CD4-positive, alpha-beta T cell (primary cell): ENCODE measurements at regions not wholly inside any gene's neighbourhood (a gene's known extent, or its start where the extent isn't known, plus 50 kb on each side); places are given as distances from the start of the nearest gene placed in this dataset.

Experiments
- ATAC-seq: fragments of 200-7000 bp; cut with Tn5 transposase; one replicate; pipeline ENCODE4 v1.10.0; 2022; ENCODE audit warnings: mild to moderate bottlenecking; ENCODE audit not compliant: poor library complexity
- CTCF ChIA-PET: fragments of 350-600 bp; sonication (Branson Sonifier 250); formaldehyde crosslinking; loops from one replicate; lab custom pipeline; 2021; ENCODE audit warnings: antibody characterized with exemption, inconsistent platforms; lab: Charles Lee
- POLR2A ChIA-PET: fragments of 350-600 bp; sonication (Branson Sonifier 250); formaldehyde crosslinking; loops from one replicate; lab custom pipeline; 2021; ENCODE audit warnings: antibody characterized with exemption, inconsistent platforms; lab: Charles Lee
- DNase-seq, 14 experiments: peaks; one replicate each; pipeline ENCODE4 v3.0.0-alpha.2; 2013 to 2020; ENCODE audit warnings: mixed read lengths in 2 of 14
- H3K27ac ChIP-seq, 2 donors: one replicate each; pipeline versions ENCODE4 v1.5.1 to v1.7.0; 2013; ENCODE audit warnings: low read length in 2 of 2, low read depth in 1 of 2, mild to moderate bottlenecking in 1 of 2
- H3K27me3 ChIP-seq, 2 experiments: 1 replicate in 1 of 2; 2 replicates in 1 of 2; pipeline versions ENCODE4 v1.6.1 to v1.7.0; 2013; ENCODE audit warnings: low read length in 2 of 2, control low read depth in 1 of 2, mild to moderate bottlenecking in 1 of 2, moderate library complexity in 1 of 2; ENCODE audit not compliant: insufficient read depth in 2 of 2, control insufficient read depth in 1 of 2
- H3K36me3 ChIP-seq: one replicate; pipeline ENCODE4 v1.6.1; 2013; ENCODE audit warnings: low read length, control low read depth; ENCODE audit not compliant: insufficient read depth
- H3K4me1 ChIP-seq: one replicate; pipeline ENCODE4 v1.6.1; 2013; ENCODE audit warnings: low read length, control low read depth; ENCODE audit not compliant: insufficient read depth
- H3K4me3 ChIP-seq: one replicate; pipeline ENCODE4 v1.5.1; 2013; ENCODE audit warnings: mild to moderate bottlenecking, low read length, moderate library complexity
- H3K9me3 ChIP-seq, 2 experiments: 1 replicate in 1 of 2; 2 replicates in 1 of 2; pipeline versions ENCODE4 v1.6.1 to v1.7.0; 2013; ENCODE audit warnings: low read length in 2 of 2, mild to moderate bottlenecking in 2 of 2, control low read depth in 1 of 2, moderate library complexity in 1 of 2; ENCODE audit not compliant: control insufficient read depth in 1 of 2, insufficient read depth in 1 of 2
- H3K27ac Mint-ChIP-seq: one replicate; pipeline ENCODE4 v1.8.0; 2020; ENCODE audit warnings: mixed read lengths
- H3K27me3 Mint-ChIP-seq: one replicate; pipeline ENCODE4 v1.8.0; 2021; ENCODE audit warnings: mixed read lengths
- H3K36me3 Mint-ChIP-seq: one replicate; pipeline ENCODE4 v1.8.0; 2021; ENCODE audit warnings: low read depth, mixed read lengths
- H3K4me1 Mint-ChIP-seq: one replicate; pipeline ENCODE4 v1.8.0; 2021; ENCODE audit warnings: low read depth, mixed read lengths
- H3K4me3 Mint-ChIP-seq: one replicate; pipeline ENCODE4 v1.8.0; 2020; ENCODE audit warnings: mild to moderate bottlenecking, mixed read lengths
- H3K9me3 Mint-ChIP-seq: one replicate; pipeline ENCODE4 v1.8.0; 2020; ENCODE audit warnings: mixed read lengths
- CTCF ChIP-seq: fragments of 200-600 bp; IDR thresholded peaks from one replicate; pipeline ENCODE4 v1.8.0; 2022; ENCODE audit warnings: antibody characterized with exemption, mild to moderate bottlenecking
- intact Hi-C, 2 experiments: fragments of 100-400 bp; cut with DNase I in 1 of 2; cut with micrococcal nuclease in 1 of 2; formaldehyde crosslinking; loops; one replicate each; pipeline versions ENCODE4 v1.15.1 to v1.9.0; 2023 to 2025; cut with DNase I, micrococcal nuclease

GRCh38 chr10:124180044-124180745 lies 86.8 kb upstream of the CHST15 start:
- no peaks in the 10 kb centered on the region for H3K36me3 ChIP-seq
- H3K4me1 Mint-ChIP-seq: peaks cover 6% of the 10 kb centered on the region
- H3K4me3 ChIP-seq: no peak overlapping the region
- DNase-seq (no peak), ATAC-seq (no peak)
- H3K27ac ChIP-seq: no peak overlapping the region
- CTCF ChIA-PET: no interaction called here
- no peak for TF ChIP-seq CTCF
- no peaks in the 10 kb centered on the region for H3K36me3 Mint-ChIP-seq
- no peaks in the 10 kb centered on the region for H3K9me3 Mint-ChIP-seq
- no peak overlapping the region for H3K27ac Mint-ChIP-seq
- intact Hi-C loops: no loop called here
- no peak overlapping the region for H3K4me3 Mint-ChIP-seq
- no peaks in the 10 kb centered on the region for H3K4me1 ChIP-seq
- H3K27me3 Mint-ChIP-seq: no peaks in the 10 kb centered on the region
- POLR2A ChIA-PET: no interaction called here
- no peaks in the 10 kb centered on the region for H3K27me3 ChIP-seq
- H3K9me3 ChIP-seq: peaks cover 0 to 4% of the 10 kb centered on the region in 2 experiments

GRCh38 chr10:124179308-124180043 lies 86.1 kb upstream of the CHST15 start:
- Mint-ChIP-seq H3K27ac (no peak overlapping the region), H3K27me3 (no peaks in the 10 kb centered on the region)

GRCh38 chr10:124177180-124177518 lies 83.8 kb upstream of the CHST15 start:
- H3K4me1 Mint-ChIP-seq: peaks cover 6% of the 10 kb centered on the region
- H3K4me3 ChIP-seq: no peak overlapping the region
- H3K9me3 Mint-ChIP-seq: no peaks in the 10 kb centered on the region
- no peaks in the 10 kb centered on the region for H3K4me1 ChIP-seq
- no peaks in the 10 kb centered on the region for H3K27me3 ChIP-seq
- intact Hi-C loops: no loop called here
- H3K36me3 Mint-ChIP-seq: no peaks in the 10 kb centered on the region
- POLR2A ChIA-PET: interaction anchor here (1.4 kb wide), 1 partner anchor 9 kb away, joined by 4 read pairs; no protein-coding TSS in a partner anchor
- CTCF ChIA-PET: no interaction called here
- no peaks in the 10 kb centered on the region for H3K27me3 Mint-ChIP-seq
- peaks cover 0 to 18% of the 10 kb centered on the region in 2 experiments for H3K9me3 ChIP-seq
- DNase-seq: no peak
- no peak for TF ChIP-seq CTCF
- H3K27ac ChIP-seq: no peak overlapping the region
- no peaks in the 10 kb centered on the region for H3K36me3 ChIP-seq
- ATAC-seq: no peak
- no peak overlapping the region for H3K27ac Mint-ChIP-seq
- no peak overlapping the region for H3K4me3 Mint-ChIP-seq

More at GRCh38 chr10:124179308-124180043, 86.1 kb upstream of the CHST15 start:
- H3K27ac ChIP-seq: no peak overlapping the region
- ChIA-PET POLR2A (no interaction called here), CTCF (no interaction called here)
- H3K9me3 ChIP-seq: peaks cover 0 to 4% of the 10 kb centered on the region in 2 experiments
- H3K36me3 Mint-ChIP-seq: no peaks in the 10 kb centered on the region
- peaks cover 6% of the 10 kb centered on the region for H3K4me1 Mint-ChIP-seq
- H3K36me3 ChIP-seq: no peaks in the 10 kb centered on the region
- H3K27me3 ChIP-seq: no peaks in the 10 kb centered on the region
- H3K4me1 ChIP-seq: no peaks in the 10 kb centered on the region
- intact Hi-C loops: no loop called here
- no peak for DNase-seq
- ATAC-seq: no peak
- H3K4me3 ChIP-seq: no peak overlapping the region
- H3K4me3 Mint-ChIP-seq: no peak overlapping the region
- H3K9me3 Mint-ChIP-seq: no peaks in the 10 kb centered on the region
- no peak for TF ChIP-seq CTCF
